ENCODE measurements at regions not wholly inside any gene's neighbourhood (a gene's known extent, or its start where the extent isn't known, plus 50 kb on each side); places are given as distances from the start of the nearest gene placed in this dataset.

DNA sequence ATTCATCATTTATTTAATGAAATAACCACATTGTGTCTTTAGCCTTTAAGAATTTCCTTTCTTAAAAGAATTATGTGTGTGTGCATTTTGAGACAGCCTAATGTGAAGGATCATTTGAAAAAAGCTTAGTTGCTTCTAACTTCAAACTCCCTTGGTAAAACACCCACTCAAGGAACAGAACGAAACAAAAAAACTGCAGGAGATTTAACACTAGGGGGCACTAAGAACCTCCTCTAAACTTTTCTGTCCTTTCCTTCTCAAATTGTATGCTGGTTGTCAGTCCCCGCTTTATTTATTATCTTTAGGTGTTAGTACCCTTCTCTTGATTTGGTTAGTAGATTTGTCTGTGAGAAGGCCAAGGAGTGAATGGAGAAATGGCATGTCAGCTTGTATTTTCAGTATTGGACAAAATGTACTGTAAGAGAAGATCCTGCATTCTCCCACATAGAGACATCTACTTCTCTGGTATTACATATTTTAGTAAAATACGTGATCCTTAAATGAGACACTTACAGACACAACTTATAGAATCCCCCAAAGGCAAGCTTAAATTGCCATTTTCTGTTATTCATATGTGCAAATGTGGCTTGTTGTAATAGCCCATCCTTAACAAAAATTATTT is 229.7 kb downstream of the MRPS30 start:
- ATAC-seq (ENCODE audit: low read depth), result no peak
- no CpG with 5 or more reads among the region's 3 CpGs for WGBS (ENCODE audit: insufficient coverage)
- Mint-ChIP-seq H3K9me3 (ENCODE audit: insufficient read depth) (no peaks in the 10 kb centered on the region), H3K27ac (no peak overlapping the region), H3K27me3 (no peaks in the 10 kb centered on the region), H3K4me3 (no peak overlapping the region), H3K4me1 (no peaks in the 10 kb centered on the region)
- no peak for TF ChIP-seq EZH2 (IDR thresholded peaks at IDR 0.05; ENCODE audit: borderline replicate concordance, insufficient read depth, low read depth, low read length, poor library complexity, severe bottlenecking)
- TF ChIP-seq, protein P1, sequence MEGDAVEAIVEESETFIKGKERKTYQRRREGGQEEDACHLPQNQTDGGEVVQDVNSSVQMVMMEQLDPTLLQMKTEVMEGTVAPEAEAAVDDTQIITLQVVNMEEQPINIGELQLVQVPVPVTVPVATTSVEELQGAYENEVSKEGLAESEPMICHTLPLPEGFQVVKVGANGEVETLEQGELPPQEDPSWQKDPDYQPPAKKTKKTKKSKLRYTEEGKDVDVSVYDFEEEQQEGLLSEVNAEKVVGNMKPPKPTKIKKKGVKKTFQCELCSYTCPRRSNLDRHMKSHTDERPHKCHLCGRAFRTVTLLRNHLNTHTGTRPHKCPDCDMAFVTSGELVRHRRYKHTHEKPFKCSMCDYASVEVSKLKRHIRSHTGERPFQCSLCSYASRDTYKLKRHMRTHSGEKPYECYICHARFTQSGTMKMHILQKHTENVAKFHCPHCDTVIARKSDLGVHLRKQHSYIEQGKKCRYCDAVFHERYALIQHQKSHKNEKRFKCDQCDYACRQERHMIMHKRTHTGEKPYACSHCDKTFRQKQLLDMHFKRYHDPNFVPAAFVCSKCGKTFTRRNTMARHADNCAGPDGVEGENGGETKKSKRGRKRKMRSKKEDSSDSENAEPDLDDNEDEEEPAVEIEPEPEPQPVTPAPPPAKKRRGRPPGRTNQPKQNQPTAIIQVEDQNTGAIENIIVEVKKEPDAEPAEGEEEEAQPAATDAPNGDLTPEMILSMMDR (IDR thresholded peaks at IDR 0.05), result no peak
- Histone ChIP-seq H3K79me2 (ENCODE audit: control insufficient read depth, insufficient read depth, low read length) (no peaks in the 10 kb centered on the region), H3K4me1 (ENCODE audit: control insufficient read depth in 2 of 2, insufficient read depth in 2 of 2, low read length in 2 of 2) (no peaks in the 10 kb centered on the region), H3K9me3 (ENCODE audit: control extremely low read depth in 1 of 3, control insufficient read depth in 2 of 3, insufficient read depth in 1 of 3, low read length in 2 of 3) (no peaks in the 10 kb centered on the region), H3K4me3 (ENCODE audit: control extremely low read depth in 1 of 5, extremely low read depth in 1 of 5, insufficient read depth in 1 of 5, low read depth in 2 of 5, low read length in 4 of 5) (no peak overlapping the region), H2AFZ (ENCODE audit: insufficient read depth, low read depth, low read length, poor library complexity, severe bottlenecking) (no peak overlapping the region), H3K36me3 (replicated peaks in 1 of 2; ENCODE audit: control extremely low read depth in 1 of 2, control insufficient read depth in 1 of 2, extremely low read depth in 1 of 2, insufficient read depth in 2 of 2, low read length in 1 of 2) (no peaks in the 10 kb centered on the region), H4K20me1 (ENCODE audit: control insufficient read depth, insufficient read depth, low read length, poor library complexity, severe bottlenecking) (no peaks in the 10 kb centered on the region), H3K9ac (ENCODE audit: low read length) (no peak overlapping the region), H3K27me3 (replicated peaks in 1 of 4; ENCODE audit: control extremely low read depth in 1 of 4, control insufficient read depth in 3 of 4, insufficient read depth in 4 of 4, low read length in 3 of 4) (no peaks in the 10 kb centered on the region), H3K4me2 (replicated peaks; ENCODE audit: low read depth, low read length, poor library complexity, severe bottlenecking) (no peak overlapping the region), H3K27ac (ENCODE audit: low read length in 2 of 2) (no peak overlapping the region)
- intact Hi-C loops (cut with micrococcal nuclease), result no loop called here
- POLR2A ChIA-PET, result no interaction called here
- CTCF ChIA-PET, result no interaction called here
- no peak for DNase-seq

DNA sequence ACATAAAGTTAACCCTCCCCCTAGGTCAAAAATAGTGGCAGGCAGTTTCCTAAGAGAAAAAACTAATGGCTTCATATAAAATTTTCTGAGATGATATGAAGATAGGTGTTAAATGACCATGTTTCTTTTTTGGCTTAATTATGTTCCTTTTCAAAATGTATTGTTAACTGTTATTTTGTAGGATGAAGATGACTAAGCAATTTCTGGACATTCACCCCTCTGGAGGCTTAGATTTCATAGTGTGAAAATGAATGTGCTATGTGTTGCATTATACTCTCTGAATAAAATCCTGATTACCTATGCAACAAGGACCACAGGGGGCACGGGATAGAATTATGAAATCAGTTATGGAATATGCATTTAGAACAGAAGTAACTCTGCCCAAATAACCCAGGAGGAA is 233.5 kb downstream of the MRPS30 start:
- H3K9ac ChIP-seq (ENCODE audit: low read length), result no peak overlapping the region
- ATAC-seq (ENCODE audit: low read depth), result no peak
- no peak overlapping the region for H3K4me2 ChIP-seq (replicated peaks; ENCODE audit: low read depth, low read length, poor library complexity, severe bottlenecking)
- no peaks in the 10 kb centered on the region for H3K4me1 Mint-ChIP-seq
- H3K4me3 ChIP-seq (ENCODE audit: control extremely low read depth in 1 of 5, extremely low read depth in 1 of 5, insufficient read depth in 1 of 5, low read depth in 2 of 5, low read length in 4 of 5), result no peak overlapping the region
- peaks cover 0 to 4% (median 0%) of the 10 kb centered on the region in 3 donors for H3K9me3 ChIP-seq (ENCODE audit: control extremely low read depth in 1 of 3, control insufficient read depth in 2 of 3, insufficient read depth in 1 of 3, low read length in 2 of 3)
- ChIA-PET CTCF (no interaction called here), POLR2A (no interaction called here)
- no peak for DNase-seq
- no peaks in the 10 kb centered on the region for H4K20me1 ChIP-seq (ENCODE audit: control insufficient read depth, insufficient read depth, low read length, poor library complexity, severe bottlenecking)
- TF ChIP-seq, protein P1 (IDR thresholded peaks at IDR 0.05), result no peak
- no peak for TF ChIP-seq EZH2 (IDR thresholded peaks at IDR 0.05; ENCODE audit: borderline replicate concordance, insufficient read depth, low read depth, low read length, poor library complexity, severe bottlenecking)
- H3K27ac Mint-ChIP-seq, result no peak overlapping the region
- H3K4me1 ChIP-seq (ENCODE audit: control insufficient read depth in 2 of 2, insufficient read depth in 2 of 2, low read length in 2 of 2), result no peaks in the 10 kb centered on the region
- no peak overlapping the region for H3K4me3 Mint-ChIP-seq
- H2AFZ ChIP-seq (ENCODE audit: insufficient read depth, low read depth, low read length, poor library complexity, severe bottlenecking), result no peak overlapping the region
- intact Hi-C loops (cut with micrococcal nuclease), result no loop called here
- H3K27ac ChIP-seq (ENCODE audit: low read length in 2 of 2), result no peak overlapping the region
- H3K79me2 ChIP-seq (ENCODE audit: control insufficient read depth, insufficient read depth, low read length), result no peaks in the 10 kb centered on the region
- no peaks in the 10 kb centered on the region for H3K27me3 Mint-ChIP-seq
- WGBS (ENCODE audit: insufficient coverage), result no CpG with 5 or more reads among the region's 1 CpG
- no peaks in the 10 kb centered on the region for H3K9me3 Mint-ChIP-seq (ENCODE audit: insufficient read depth)
- no peaks in the 10 kb centered on the region for H3K27me3 ChIP-seq (replicated peaks in 1 of 4; ENCODE audit: control extremely low read depth in 1 of 4, control insufficient read depth in 3 of 4, insufficient read depth in 4 of 4, low read length in 3 of 4)
- no peaks in the 10 kb centered on the region for H3K36me3 ChIP-seq (replicated peaks in 1 of 2; ENCODE audit: control extremely low read depth in 1 of 2, control insufficient read depth in 1 of 2, extremely low read depth in 1 of 2, insufficient read depth in 2 of 2, low read length in 1 of 2)
